ENCODE measurements at regions not wholly inside any gene's neighbourhood (a gene's known extent, or its start where the extent isn't known, plus 50 kb on each side); places are given as distances from the start of the nearest gene placed in this dataset.

- DNase-seq (ENCODE audit: low read depth), result no peak
- TF ChIP-seq CTCF (conservative IDR thresholded peaks at IDR 0.05; ENCODE audit: low read depth, low read length), result no peak
- H3K4me3 ChIP-seq (ENCODE audit: low read depth, low read length), result no peak overlapping the region
These were observed 118.0 kb downstream of the PPP1R3A start for GRCh38 chr7:113800826-113801225.

- no peak for TF ChIP-seq CTCF (conservative IDR thresholded peaks at IDR 0.05; ENCODE audit: low read depth, low read length)
- no peak overlapping the region for H3K4me3 ChIP-seq (ENCODE audit: low read depth, low read length)
- no peak for DNase-seq (ENCODE audit: low read depth)
These were observed 118.9 kb downstream of the PPP1R3A start for GRCh38 chr7:113799896-113800295.

GRCh38 chr7:113797420-113798010 lies 121.3 kb downstream of the PPP1R3A start:
- no peak for TF ChIP-seq CTCF (conservative IDR thresholded peaks at IDR 0.05; ENCODE audit: low read depth, low read length)
- no peak for DNase-seq (ENCODE audit: low read depth)
- H3K4me3 ChIP-seq (ENCODE audit: low read depth, low read length), result no peak overlapping the region

- TF ChIP-seq CTCF (conservative IDR thresholded peaks at IDR 0.05; ENCODE audit: low read depth, low read length), result no peak
- DNase-seq (ENCODE audit: low read depth), result peak; percentile 98
- no peak overlapping the region for H3K4me3 ChIP-seq (ENCODE audit: low read depth, low read length)
These were observed 122.3 kb downstream of the PPP1R3A start for GRCh38 chr7:113796557-113796956.

DNA sequence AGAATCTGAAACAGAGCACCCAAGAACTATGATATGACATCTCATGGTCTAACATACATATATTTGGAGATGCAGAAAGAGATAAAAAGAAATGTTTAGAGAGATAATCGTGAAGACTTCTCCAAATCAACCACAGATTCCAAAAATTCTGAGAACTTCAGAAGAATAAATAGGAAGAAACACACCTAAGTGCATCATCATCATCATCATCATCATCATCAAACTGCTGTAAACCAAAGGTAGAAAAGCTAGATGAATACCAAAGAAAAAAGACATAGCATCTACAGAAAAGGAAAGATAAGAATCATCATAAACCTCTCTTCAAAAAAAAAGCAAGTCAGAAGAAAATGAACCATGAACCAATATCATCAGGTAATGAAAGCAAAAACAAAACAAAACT lies 124.2 kb downstream of the PPP1R3A start:
- no peak for DNase-seq (ENCODE audit: low read depth)
- TF ChIP-seq CTCF (conservative IDR thresholded peaks at IDR 0.05; ENCODE audit: low read depth, low read length), result no peak
- H3K4me3 ChIP-seq (ENCODE audit: low read depth, low read length), result no peak overlapping the region

DNA sequence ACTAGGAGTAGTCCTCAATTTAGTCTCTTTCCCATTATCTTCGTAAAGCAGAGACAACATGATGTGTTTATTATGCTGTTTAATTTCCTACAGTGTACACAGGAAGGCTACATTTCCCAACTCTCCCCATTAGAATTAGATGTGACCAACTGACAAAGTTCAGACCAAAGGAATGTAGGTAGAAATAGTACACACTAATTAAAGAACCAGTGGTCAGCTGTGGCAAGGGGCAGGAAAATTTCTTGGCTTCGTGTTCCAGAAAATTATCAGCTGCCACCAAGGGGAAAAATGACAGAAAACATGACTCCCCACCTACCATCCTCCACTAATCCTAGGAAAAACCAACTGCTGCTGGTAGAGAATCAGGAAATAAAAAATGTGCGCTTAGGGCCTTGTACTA lies 125.6 kb downstream of the PPP1R3A start:
- TF ChIP-seq CTCF (conservative IDR thresholded peaks at IDR 0.05; ENCODE audit: low read depth, low read length), result no peak
- no peak for DNase-seq (ENCODE audit: low read depth)
- H3K4me3 ChIP-seq (ENCODE audit: low read depth, low read length), result no peak overlapping the region

GRCh38 chr7:113790025-113790424 lies 128.8 kb downstream of the PPP1R3A start:
- DNase-seq (ENCODE audit: low read depth), result no peak
- no peak for TF ChIP-seq CTCF (conservative IDR thresholded peaks at IDR 0.05; ENCODE audit: low read depth, low read length)

More at GRCh38 chr7:113790025-113790424, 128.8 kb downstream of the PPP1R3A start:
- no peak overlapping the region for H3K4me3 ChIP-seq (ENCODE audit: low read depth, low read length)

All from choroid plexus epithelial cell (primary cell).